CD4-positive, alpha-beta T cell treated with Interleukin-4 for 4 hours (primary cell): ENCODE measurements at regions not wholly inside any gene's neighbourhood (a gene's known extent, or its start where the extent isn't known, plus 50 kb on each side); places are given as distances from the start of the nearest gene placed in this dataset.
"Not testable (repeated sequence)": the region's sequence is repeated elsewhere in the genome, so short reads cannot be mapped to it uniquely, and the experiment has no call there.

Experiments used
- DNase-seq: peaks from one replicate; pipeline ENCODE4 v3.0.0-alpha.2; 2020

- DNase-seq: no peak
Observed at GRCh38 chr7:115340828-115341227, 418.9 kb downstream of the MDFIC start.

GRCh38 chr7:115338016-115338415 is 416.1 kb downstream of the MDFIC start:
- no peak for DNase-seq

GRCh38 chr7:115332691-115333090 is 410.8 kb downstream of the MDFIC start:
- no peak for DNase-seq

GRCh38 chr7:115329006-115329405 is 407.1 kb downstream of the MDFIC start:
- no peak for DNase-seq

- DNase-seq: no peak
Observed at GRCh38 chr7:115328018-115328417, 406.1 kb downstream of the MDFIC start.

- DNase-seq: no peak
Observed at GRCh38 chr7:115327326-115327725, 405.4 kb downstream of the MDFIC start.

GRCh38 chr7:115319541-115319940 is 397.6 kb downstream of the MDFIC start:
- DNase-seq: no peak

- not testable (repeated sequence) for DNase-seq
Observed at GRCh38 chr7:115310316-115310715, 388.4 kb downstream of the MDFIC start.

GRCh38 chr7:115306586-115306985 is 384.7 kb downstream of the MDFIC start:
- no peak for DNase-seq

- no peak for DNase-seq
Observed at GRCh38 chr7:115300231-115300870, 378.5 kb downstream of the MDFIC start.

- DNase-seq: no peak
Observed at GRCh38 chr7:115299397-115300037, 377.6 kb downstream of the MDFIC start.

GRCh38 chr7:115297656-115298055 is 375.8 kb downstream of the MDFIC start:
- DNase-seq: no peak

GRCh38 chr7:115293628-115294240 is 371.8 kb downstream of the MDFIC start:
- no peak for DNase-seq

- no peak for DNase-seq
Observed at GRCh38 chr7:115292381-115292780, 370.5 kb downstream of the MDFIC start.

GRCh38 chr7:115289971-115290370 is 368.1 kb downstream of the MDFIC start:
- DNase-seq: no peak

- no peak for DNase-seq
Observed at GRCh38 chr7:115276791-115277190, 354.9 kb downstream of the MDFIC start.

- DNase-seq: not testable (repeated sequence)
Observed at GRCh38 chr7:115273855-115274254, 352.0 kb downstream of the MDFIC start.

GRCh38 chr7:115273139-115273772 is 351.4 kb downstream of the MDFIC start:
- no peak for DNase-seq

- DNase-seq: no peak
Observed at GRCh38 chr7:115271332-115272235, 349.7 kb downstream of the MDFIC start.

- DNase-seq: no peak
Observed at GRCh38 chr7:115269486-115269885, 347.6 kb downstream of the MDFIC start.

- DNase-seq: no peak
Observed at GRCh38 chr7:115267503-115267902, 345.6 kb downstream of the MDFIC start.

- no peak for DNase-seq
Observed at GRCh38 chr7:115260381-115260780, 338.5 kb downstream of the MDFIC start.

- no peak for DNase-seq
Observed at GRCh38 chr7:115252461-115252860, 330.6 kb downstream of the MDFIC start.
